ENCODE measurements at regions not wholly inside any gene's neighbourhood (a gene's known extent, or its start where the extent isn't known, plus 50 kb on each side); places are given as distances from the start of the nearest gene placed in this dataset.

- H2BK15ac ChIP-seq (ENCODE audit: low read depth, low read length), result no peak overlapping the region
- dilution Hi-C loops (cut with HindIII; ENCODE audit: low sequenced_read_pairs, unreplicated experiment) (no loop called here), intact Hi-C loops (cut with micrococcal nuclease) (no loop called here), in situ Hi-C loops (cut with MboI; ENCODE audit: low sequenced_read_pairs) (no loop called here)
- H3K27ac ChIP-seq (ENCODE audit: insufficient read depth, low read length), result no peak overlapping the region
- no peak overlapping the region for H4K5ac ChIP-seq (ENCODE audit: low read depth, low read length)
- H2BK120ac ChIP-seq (ENCODE audit: low read depth, low read length), result no peak overlapping the region
- no peak overlapping the region for H3K4me3 ChIP-seq (ENCODE audit: insufficient read depth, low read depth, low read length)
- ChIA-PET CTCF (no interaction called here), POLR2A (ENCODE audit: unreplicated experiment) (no interaction called here)
- H4K20me1 ChIP-seq (ENCODE audit: insufficient read depth, low read length), result no peaks in the 10 kb centered on the region
- H2BK20ac ChIP-seq (ENCODE audit: low read depth, low read length), result no peak overlapping the region
- no peak overlapping the region for H4K91ac ChIP-seq (ENCODE audit: insufficient read depth, low read depth, low read length)
- no peak overlapping the region for H3K4ac ChIP-seq (ENCODE audit: low read depth, low read length)
- no TSS peak for BruUV-seq (replicated peaks)
- DNase-seq, result no peak
- no peak overlapping the region for H3K9ac ChIP-seq (ENCODE audit: low read depth, low read length)
- no peak overlapping the region for H3K4me2 ChIP-seq (ENCODE audit: low read depth, low read length)
- no peak overlapping the region for H4K8ac ChIP-seq (ENCODE audit: low read depth in 2 of 2, low read length in 2 of 2)
- H2AFZ ChIP-seq (replicated peaks; ENCODE audit: low read length, poor library complexity), result no peak overlapping the region
- ATAC-seq (ENCODE audit: low read depth), result no peak
- H3K14ac ChIP-seq (replicated peaks; ENCODE audit: low read depth, low read length), result no peak overlapping the region
- peaks cover 7% of the 10 kb centered on the region for H3K9me3 ChIP-seq (ENCODE audit: control insufficient read depth, insufficient read depth, low read length)
- WGBS, 2 experiments (ENCODE audit: extremely low coverage in 2 of 2, insufficient read length in 1 of 2), result 100% methylated on average over 2 of the region's 14 CpGs; no CpG with 5 or more reads in 1 of the 2 experiments
- no peaks in the 10 kb centered on the region for H3K79me1 ChIP-seq (ENCODE audit: low read depth in 1 of 2, low read length in 2 of 2)
- H3K36me3 ChIP-seq (ENCODE audit: control insufficient read depth, insufficient read depth, low read length), result no peaks in the 10 kb centered on the region
- no peaks in the 10 kb centered on the region for H3K27me3 ChIP-seq (ENCODE audit: control insufficient read depth, insufficient read depth, low read length)
- H3K4me1 ChIP-seq (ENCODE audit: control insufficient read depth, insufficient read depth, low read length), result no peaks in the 10 kb centered on the region
- no peak overlapping the region for H3K23ac ChIP-seq (ENCODE audit: low read depth, low read length)
- H2AK5ac ChIP-seq (ENCODE audit: low read depth, low read length), result no peak overlapping the region
- no peak overlapping the region for H2BK5ac ChIP-seq (ENCODE audit: low read depth, low read length, poor library complexity, severe bottlenecking)
- H2AK9ac ChIP-seq (replicated peaks; ENCODE audit: low read depth, low read length, poor library complexity), result no peak overlapping the region
- H3K18ac ChIP-seq (ENCODE audit: low read depth, low read length), result no peak overlapping the region
- H3K9me1 ChIP-seq (ENCODE audit: insufficient read depth, low read length), result no peaks in the 10 kb centered on the region
- H3K56ac ChIP-seq (ENCODE audit: extremely low read depth, insufficient read depth, low read length), result no peak overlapping the region
- TF ChIP-seq RFX5 (IDR thresholded peaks at IDR 0.05; ENCODE audit: low read depth, low read length), result no peak
- TF ChIP-seq RCOR1 (IDR thresholded peaks at IDR 0.05; ENCODE audit: insufficient replicate concordance, low read length), result no peak
- TF ChIP-seq CHD1 (IDR thresholded peaks at IDR 0.05; ENCODE audit: low read depth, low read length), result no peak
- no peak for TF ChIP-seq FOS (IDR thresholded peaks at IDR 0.05; ENCODE audit: low read depth, low read length)
- no peak for TF ChIP-seq MAZ (IDR thresholded peaks at IDR 0.05; ENCODE audit: borderline replicate concordance, low read depth, low read length)
- no peak for TF ChIP-seq MXI1 (IDR thresholded peaks at IDR 0.05; ENCODE audit: borderline replicate concordance, low read depth, low read length)
- TF ChIP-seq SMC3 (IDR thresholded peaks at IDR 0.05; ENCODE audit: low read depth, low read length), result no peak
- TF ChIP-seq USF2 (IDR thresholded peaks at IDR 0.05; ENCODE audit: low read depth, low read length), result no peak
- TF ChIP-seq, protein P1, sequence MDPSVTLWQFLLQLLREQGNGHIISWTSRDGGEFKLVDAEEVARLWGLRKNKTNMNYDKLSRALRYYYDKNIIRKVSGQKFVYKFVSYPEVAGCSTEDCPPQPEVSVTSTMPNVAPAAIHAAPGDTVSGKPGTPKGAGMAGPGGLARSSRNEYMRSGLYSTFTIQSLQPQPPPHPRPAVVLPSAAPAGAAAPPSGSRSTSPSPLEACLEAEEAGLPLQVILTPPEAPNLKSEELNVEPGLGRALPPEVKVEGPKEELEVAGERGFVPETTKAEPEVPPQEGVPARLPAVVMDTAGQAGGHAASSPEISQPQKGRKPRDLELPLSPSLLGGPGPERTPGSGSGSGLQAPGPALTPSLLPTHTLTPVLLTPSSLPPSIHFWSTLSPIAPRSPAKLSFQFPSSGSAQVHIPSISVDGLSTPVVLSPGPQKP (IDR thresholded peaks at IDR 0.05; ENCODE audit: borderline replicate concordance, low read depth, low read length), result no peak
- no peak for TF ChIP-seq NFE2L2 (IDR thresholded peaks at IDR 0.05; ENCODE audit: low read depth, low read length)
- no peak for TF ChIP-seq BHLHE40 (IDR thresholded peaks at IDR 0.05; ENCODE audit: low read depth, low read length)
- no peak for TF ChIP-seq POLR2A (IDR thresholded peaks at IDR 0.05; ENCODE audit: low read depth, low read length)
- TF ChIP-seq MAFK (IDR thresholded peaks at IDR 0.05; ENCODE audit: low read depth, low read length), result no peak
- no peak for TF ChIP-seq CEBPB (IDR thresholded peaks at IDR 0.05; ENCODE audit: low read depth, low read length)
- no peak for TF ChIP-seq CTCF (conservative IDR thresholded peaks at IDR 0.05; ENCODE audit: low read depth, low read length)
- no peak for TF ChIP-seq RAD21 (IDR thresholded peaks at IDR 0.05; ENCODE audit: low read length)
Observed at GRCh38 chr13:87810920-87811344, 139.8 kb downstream of the SLITRK5 start.

All from IMR-90 (cell line).